ENCODE measurements at regions not wholly inside any gene's neighbourhood (a gene's known extent, or its start where the extent isn't known, plus 50 kb on each side); places are given as distances from the start of the nearest gene placed in this dataset.

- TF ChIP-seq YBX1 (IDR thresholded peaks at IDR 0.05) (no peak), MAX (IDR thresholded peaks at IDR 0.05; ENCODE audit: low read depth, low read length) (no peak), SMAD5 (IDR thresholded peaks at IDR 0.05; ENCODE audit: low read depth) (no peak), NFXL1 (IDR thresholded peaks at IDR 0.05; ENCODE audit: borderline replicate concordance) (no peak), LARP7 (IDR thresholded peaks at IDR 0.05) (no peak), USF1 (IDR thresholded peaks at IDR 0.05; ENCODE audit: borderline replicate concordance, extremely low read length, insufficient read depth, low read depth, low read length) (no peak), EGR1 (IDR thresholded peaks at IDR 0.05; ENCODE audit: borderline replicate concordance in 1 of 2, low read depth in 2 of 2, low read length in 2 of 2) (no peak)
Measured at GRCh38 chr5:174325431-174325830, 279.9 kb downstream of the NSG2 start (continued).

GRCh38 chr5:174325961-174326360 lies 280.5 kb downstream of the NSG2 start:
- intact Hi-C loops (cut with micrococcal nuclease; ENCODE audit: unreplicated experiment) (loop anchor here (5.0 kb wide), 1 partner anchor 611 kb away; no protein-coding TSS in a partner anchor), in situ Hi-C loops (cut with MboI) (no loop called here)
- ChIA-PET SMC1A (ENCODE audit: uncharacterized antibody, unreplicated experiment) (no interaction called here), POLR2A (no interaction called here), RAD21 (ENCODE audit: unreplicated experiment) (interaction anchor here (2.4 kb wide), 1 partner anchor 467 kb away, joined by 8 read pairs; no protein-coding TSS in a partner anchor), CTCF (interaction anchor here (1.6 kb wide), 1 partner anchor 468 kb away, joined by 4 read pairs; no protein-coding TSS in a partner anchor)
- TF ChIP-seq ZNF274 (IDR thresholded peaks at IDR 0.05; ENCODE audit: insufficient read depth, insufficient read length) (no peak), MLLT1 (IDR thresholded peaks at IDR 0.05) (no peak), BHLHE40 (IDR thresholded peaks at IDR 0.05; ENCODE audit: borderline replicate concordance in 1 of 2, low read depth in 2 of 2, low read length in 1 of 2) (no peak), ETV6 (conservative IDR thresholded peaks at IDR 0.05 in 1 of 2, IDR thresholded peaks at IDR 0.05 in 1 of 2; ENCODE audit: borderline replicate concordance in 1 of 2, low read depth in 1 of 2) (no peak), CBX3 (IDR thresholded peaks at IDR 0.05; ENCODE audit: borderline replicate concordance, low read depth) (no peak)
- Histone ChIP-seq H2AFZ (ENCODE audit: control insufficient read depth, low read depth, low read length) (no peak overlapping the region; the same call in 1 of the 2 replicates), H3K36me3 (ENCODE audit: control insufficient read depth in 2 of 2, insufficient read depth in 2 of 2, low read length in 1 of 2) (no peaks in the 10 kb centered on the region), H3K4me3 (no peak overlapping the region), H3K9ac (ENCODE audit: control insufficient read depth, insufficient read depth, low read length) (no peak overlapping the region), H3K27ac (ENCODE audit: control insufficient read depth, insufficient read depth) (no peak overlapping the region), H3K79me2 (ENCODE audit: control insufficient read depth, insufficient read depth, low read length) (no peaks in the 10 kb centered on the region), H3K27me3 (replicated peaks in 1 of 2; ENCODE audit: control insufficient read depth in 2 of 2, insufficient read depth in 2 of 2, low read length in 1 of 2) (no peaks in the 10 kb centered on the region; a peak in 1 of 4 replicates), H4K20me1 (ENCODE audit: control insufficient read depth, insufficient read depth) (no peaks in the 10 kb centered on the region), H3K4me1 (ENCODE audit: control insufficient read depth, insufficient read depth, low read length) (no peaks in the 10 kb centered on the region), H3K4me2 (ENCODE audit: control insufficient read depth, insufficient read depth) (no peak overlapping the region), H3K9me3 (replicated peaks; ENCODE audit: control insufficient read depth, insufficient read depth, low read length) (no peaks in the 10 kb centered on the region; the same call in 2 of the 3 replicates)
- DNase-seq (ENCODE audit: low read depth, low spot score), result no peak
- no peak for ATAC-seq
- BruUV-seq (replicated peaks), result no TSS peak
- WGBS (ENCODE audit: insufficient coverage, insufficient replicate concordance, low lambda C conversion rate, missing lambda C conversion rate), result 4% methylated on average over 6 of the region's 6 CpGs
- FAIRE-seq, result no peak

All from GM12878 (cell line).